Choroid plexus epithelial cell (primary cell): ENCODE measurements at regions not wholly inside any gene's neighbourhood (a gene's known extent, or its start where the extent isn't known, plus 50 kb on each side); places are given as distances from the start of the nearest gene placed in this dataset.
A peak's percentile ranks its signal among the peaks of the same experiment; 100 is the strongest.

ENCODE experiments used
- DNase-seq: peaks from one replicate; pipeline ENCODE4 v3.0.0-alpha.2; 2010; ENCODE audit warnings: low read depth
- H3K4me3 ChIP-seq: 2 replicates; pipeline ENCODE4 v1.5.1; 2011; ENCODE audit warnings: low read depth, mild to moderate bottlenecking, control low read depth, low read length, moderate library complexity
- CTCF ChIP-seq: conservative IDR thresholded peaks from 2 replicates; pipeline ENCODE4 v1.5.1; 2011; ENCODE audit warnings: low read depth, mild to moderate bottlenecking, control low read depth, inconsistent platforms, low read length, moderate library complexity

- TF ChIP-seq CTCF: no peak
- no peak for DNase-seq
- H3K4me3 ChIP-seq: no peak overlapping the region
Measured at GRCh38 chr6:56904068-56904467, 50.8 kb upstream of the BEND6 start.

GRCh38 chr6:56902641-56903464 is 52.1 kb upstream of the BEND6 start:
- no peak overlapping the region for H3K4me3 ChIP-seq
- DNase-seq: peak; percentile 74
- TF ChIP-seq CTCF: peak; percentile 68

- DNase-seq: no peak
- no peak overlapping the region for H3K4me3 ChIP-seq
- TF ChIP-seq CTCF: no peak
Measured at GRCh38 chr6:56900784-56901183, 54.1 kb upstream of the BEND6 start.

GRCh38 chr6:56899753-56900152 is 55.2 kb upstream of the BEND6 start:
- no peak for DNase-seq
- no peak overlapping the region for H3K4me3 ChIP-seq
- no peak for TF ChIP-seq CTCF

GRCh38 chr6:56899311-56899710 is 55.6 kb upstream of the BEND6 start:
- no peak for TF ChIP-seq CTCF
- DNase-seq: peak; percentile 58
- no peak overlapping the region for H3K4me3 ChIP-seq

- no peak for TF ChIP-seq CTCF
- DNase-seq: no peak
- H3K4me3 ChIP-seq: no peak overlapping the region
Measured at GRCh38 chr6:56897789-56898529, 56.9 kb upstream of the BEND6 start.
